WTC11 (cell line): ENCODE measurements at regions not wholly inside any gene's neighbourhood (a gene's known extent, or its start where the extent isn't known, plus 50 kb on each side); places are given as distances from the start of the nearest gene placed in this dataset.

Experiments
- TF ChIP-seq, protein P1 (sequence below): sonication (generic); formaldehyde crosslinking; IDR thresholded peaks from 2 replicates; pipeline ENCODE4 v1.8.0; 2022; ENCODE audit warnings: mild to moderate bottlenecking, missing genetic modification reagents
- TF ChIP-seq, protein P2 (sequence below): sonication (generic); formaldehyde crosslinking; conservative IDR thresholded peaks from 2 replicates; pipeline ENCODE4 v1.8.1; 2022; ENCODE audit warnings: mild to moderate bottlenecking, missing genetic modification reagents
- TF ChIP-seq, protein P3 (sequence below): sonication (generic); formaldehyde crosslinking; IDR thresholded peaks from 2 replicates; pipeline ENCODE4 v1.8.1; 2022; ENCODE audit warnings: low read depth, missing genetic modification reagents, borderline replicate concordance

DNA sequence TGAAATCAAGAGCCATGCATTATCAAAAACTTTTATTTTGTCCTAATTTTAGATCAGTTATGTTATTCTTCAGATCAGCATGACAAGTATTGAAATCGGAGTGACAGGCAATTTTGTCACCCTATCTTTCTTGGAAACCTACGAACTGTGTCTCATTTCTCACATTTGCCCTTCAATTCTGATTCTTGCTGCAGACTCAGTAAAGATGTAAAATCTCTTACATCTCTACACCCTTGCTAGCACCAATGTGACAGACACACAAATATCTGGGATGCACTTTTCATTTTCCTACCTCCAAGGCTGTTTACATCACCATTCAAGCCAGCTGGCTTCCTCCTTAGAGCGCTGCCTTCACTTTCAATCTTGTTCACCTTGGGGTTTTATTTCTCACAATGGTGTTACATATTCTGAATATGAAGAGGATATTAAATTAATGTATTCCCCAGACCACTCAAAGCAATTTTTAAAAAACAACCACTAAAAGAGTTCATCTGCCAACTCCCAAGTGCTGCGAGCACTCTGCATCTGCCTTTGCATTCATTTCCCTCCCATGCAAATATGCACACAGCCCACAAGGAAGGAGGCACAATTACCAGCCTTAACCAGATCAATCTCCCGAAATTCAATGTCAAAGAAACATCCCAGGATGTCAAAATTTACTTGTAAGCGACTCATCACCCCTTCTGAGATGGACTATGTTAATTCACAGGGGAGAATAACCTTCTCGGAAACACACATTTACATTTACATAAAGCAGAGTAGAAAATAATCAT lies 164.3 kb downstream of the ENC1 start:
- TF ChIP-seq, protein P1, sequence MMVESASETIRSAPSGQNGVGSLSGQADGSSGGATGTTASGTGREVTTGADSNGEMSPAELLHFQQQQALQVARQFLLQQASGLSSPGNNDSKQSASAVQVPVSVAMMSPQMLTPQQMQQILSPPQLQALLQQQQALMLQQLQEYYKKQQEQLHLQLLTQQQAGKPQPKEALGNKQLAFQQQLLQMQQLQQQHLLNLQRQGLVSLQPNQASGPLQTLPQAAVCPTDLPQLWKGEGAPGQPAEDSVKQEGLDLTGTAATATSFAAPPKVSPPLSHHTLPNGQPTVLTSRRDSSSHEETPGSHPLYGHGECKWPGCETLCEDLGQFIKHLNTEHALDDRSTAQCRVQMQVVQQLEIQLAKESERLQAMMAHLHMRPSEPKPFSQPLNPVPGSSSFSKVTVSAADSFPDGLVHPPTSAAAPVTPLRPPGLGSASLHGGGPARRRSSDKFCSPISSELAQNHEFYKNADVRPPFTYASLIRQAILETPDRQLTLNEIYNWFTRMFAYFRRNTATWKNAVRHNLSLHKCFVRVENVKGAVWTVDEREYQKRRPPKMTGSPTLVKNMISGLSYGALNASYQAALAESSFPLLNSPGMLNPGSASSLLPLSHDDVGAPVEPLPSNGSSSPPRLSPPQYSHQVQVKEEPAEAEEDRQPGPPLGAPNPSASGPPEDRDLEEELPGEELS (CRISPR knock-in tag): no peak
- TF ChIP-seq, protein P2, sequence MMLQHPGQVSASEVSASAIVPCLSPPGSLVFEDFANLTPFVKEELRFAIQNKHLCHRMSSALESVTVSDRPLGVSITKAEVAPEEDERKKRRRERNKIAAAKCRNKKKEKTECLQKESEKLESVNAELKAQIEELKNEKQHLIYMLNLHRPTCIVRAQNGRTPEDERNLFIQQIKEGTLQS (CRISPR knock-in tag): no peak
- TF ChIP-seq, protein P3, sequence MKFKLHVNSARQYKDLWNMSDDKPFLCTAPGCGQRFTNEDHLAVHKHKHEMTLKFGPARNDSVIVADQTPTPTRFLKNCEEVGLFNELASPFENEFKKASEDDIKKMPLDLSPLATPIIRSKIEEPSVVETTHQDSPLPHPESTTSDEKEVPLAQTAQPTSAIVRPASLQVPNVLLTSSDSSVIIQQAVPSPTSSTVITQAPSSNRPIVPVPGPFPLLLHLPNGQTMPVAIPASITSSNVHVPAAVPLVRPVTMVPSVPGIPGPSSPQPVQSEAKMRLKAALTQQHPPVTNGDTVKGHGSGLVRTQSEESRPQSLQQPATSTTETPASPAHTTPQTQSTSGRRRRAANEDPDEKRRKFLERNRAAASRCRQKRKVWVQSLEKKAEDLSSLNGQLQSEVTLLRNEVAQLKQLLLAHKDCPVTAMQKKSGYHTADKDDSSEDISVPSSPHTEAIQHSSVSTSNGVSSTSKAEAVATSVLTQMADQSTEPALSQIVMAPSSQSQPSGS: no peak
